ENCODE measurements at regions not wholly inside any gene's neighbourhood (a gene's known extent, or its start where the extent isn't known, plus 50 kb on each side); places are given as distances from the start of the nearest gene placed in this dataset.

- H3K9me3 ChIP-seq, result peaks cover 0 to 9% (median 6%) of the 10 kb centered on the region in 8 donors
- no peaks in the 10 kb centered on the region for H3K36me3 ChIP-seq
- no peak overlapping the region for H3K27ac ChIP-seq
- intact Hi-C loops (cut with DNase I; ENCODE audit: low total_unique reads), result no loop called here
- H3K27me3 ChIP-seq (replicated peaks in 1 of 7), result no peaks in the 10 kb centered on the region
- no peaks in the 10 kb centered on the region for H3K4me1 ChIP-seq
- TF ChIP-seq POLR2A (IDR thresholded peaks at IDR 0.05), result no peak
- no peak overlapping the region for H3K4me3 ChIP-seq
- WGBS, 5 donors, result 80 to 96% (median 89%) methylated on average over 3 of the region's 3 CpGs
- DNase-seq, result no peak
Measured at GRCh38 chr4:10760086-10760485, 75.5 kb upstream of the CLNK start.

GRCh38 chr4:10758906-10759305 is 74.3 kb upstream of the CLNK start:
- H3K27me3 ChIP-seq (replicated peaks in 1 of 7), result no peaks in the 10 kb centered on the region
- no peak for DNase-seq
- intact Hi-C loops (cut with DNase I; ENCODE audit: low total_unique reads), result no loop called here
- H3K27ac ChIP-seq, result no peak overlapping the region
- TF ChIP-seq POLR2AphosphoS5 (IDR thresholded peaks at IDR 0.05), result no peak
- no peak for TF ChIP-seq CTCF (IDR thresholded peaks at IDR 0.05 in 8 of 11, conservative IDR thresholded peaks at IDR 0.05 in 3 of 11)
- H3K9me3 ChIP-seq, result peaks cover 0 to 4% (median under 1%) of the 10 kb centered on the region in 8 donors
- no peaks in the 10 kb centered on the region for H3K4me1 ChIP-seq
- H3K36me3 ChIP-seq, result no peaks in the 10 kb centered on the region
- no peak overlapping the region for H3K4me3 ChIP-seq

GRCh38 chr4:10753856-10754402 is 69.4 kb upstream of the CLNK start:
- no peak overlapping the region for H3K27ac ChIP-seq
- H3K4me1 ChIP-seq, result no peaks in the 10 kb centered on the region
- no peaks in the 10 kb centered on the region for H3K27me3 ChIP-seq (replicated peaks in 1 of 7)
- WGBS, 5 donors, result 65 to 91% (median 77%) methylated on average over 2 of the region's 2 CpGs
- H3K9me3 ChIP-seq, result no peaks in the 10 kb centered on the region
- intact Hi-C loops (cut with DNase I; ENCODE audit: low total_unique reads), result no loop called here
- no peak for TF ChIP-seq POLR2A (IDR thresholded peaks at IDR 0.05)
- TF ChIP-seq CTCF (IDR thresholded peaks at IDR 0.05 in 8 of 11, conservative IDR thresholded peaks at IDR 0.05 in 3 of 11), result no peak
- TF ChIP-seq POLR2AphosphoS5 (IDR thresholded peaks at IDR 0.05), result no peak
- H3K36me3 ChIP-seq, result no peaks in the 10 kb centered on the region
- H3K4me3 ChIP-seq, result no peak overlapping the region
- no peak for DNase-seq

GRCh38 chr4:10753336-10753735 is 68.8 kb upstream of the CLNK start:
- Histone ChIP-seq H3K9me3 (no peaks in the 10 kb centered on the region), H3K27me3 (replicated peaks in 1 of 7) (no peaks in the 10 kb centered on the region), H3K4me1 (no peaks in the 10 kb centered on the region), H3K36me3 (no peaks in the 10 kb centered on the region), H3K27ac (no peak overlapping the region), H3K4me3 (no peak overlapping the region)
- TF ChIP-seq POLR2AphosphoS5 (IDR thresholded peaks at IDR 0.05) (no peak), POLR2A (IDR thresholded peaks at IDR 0.05) (no peak), CTCF (IDR thresholded peaks at IDR 0.05 in 8 of 11, conservative IDR thresholded peaks at IDR 0.05 in 3 of 11) (no peak)
- intact Hi-C loops (cut with DNase I; ENCODE audit: low total_unique reads), result no loop called here
- WGBS, 5 donors, result 86 to 96% (median 92%) methylated on average over 5 of the region's 5 CpGs
- no peak for DNase-seq

- WGBS, 5 donors, result 75 to 91% (median 87%) methylated on average over 5 of the region's 5 CpGs
- Histone ChIP-seq H3K4me1 (no peaks in the 10 kb centered on the region), H3K27me3 (replicated peaks in 1 of 7) (no peaks in the 10 kb centered on the region), H3K9me3 (no peaks in the 10 kb centered on the region), H3K36me3 (no peaks in the 10 kb centered on the region), H3K4me3 (no peak overlapping the region), H3K27ac (no peak overlapping the region)
- DNase-seq, result no peak
- no peak for TF ChIP-seq CTCF (IDR thresholded peaks at IDR 0.05 in 8 of 11, conservative IDR thresholded peaks at IDR 0.05 in 3 of 11)
- TF ChIP-seq POLR2A (IDR thresholded peaks at IDR 0.05), result no peak
- TF ChIP-seq POLR2AphosphoS5 (IDR thresholded peaks at IDR 0.05), result no peak
- intact Hi-C loops (cut with DNase I; ENCODE audit: low total_unique reads), result no loop called here
Measured at GRCh38 chr4:10750714-10751113, 66.1 kb upstream of the CLNK start.
